Prostate gland (tissue), 2 donors: ENCODE measurements at regions not wholly inside any gene's neighbourhood (a gene's known extent, or its start where the extent isn't known, plus 50 kb on each side); places are given as distances from the start of the nearest gene placed in this dataset.

ENCODE experiments used
- DNase-seq: peaks from one replicate; pipeline ENCODE4 v3.0.0-alpha.2; 2019; ENCODE audit warnings: low spot score
- H3K27ac ChIP-seq, 2 donors: fragments of 200-600 bp; sonication (generic); 2 replicates each; pipeline ENCODE4 v1.5.1; 2017 to 2019
- H3K27me3 ChIP-seq: fragments of 200-600 bp; sonication (generic); replicated peaks from 2 replicates; pipeline ENCODE4 v1.5.1; 2019; ENCODE audit not compliant: insufficient read depth
- H3K36me3 ChIP-seq, 2 donors: fragments of 200-600 bp; sonication (generic); 1 replicate in 1 of 2; 2 replicates in 1 of 2; pipeline versions ENCODE4 v1.5.1 to v1.8.1; 2017 to 2019
- H3K4me1 ChIP-seq: fragments of 200-600 bp; sonication (generic); replicated peaks from 2 replicates; pipeline ENCODE4 v1.5.1; 2019
- H3K4me3 ChIP-seq, 2 donors: fragments of 200-600 bp; sonication (generic); 2 replicates each; pipeline ENCODE4 v1.5.1; 2017 to 2019
- H3K9me3 ChIP-seq: fragments of 200-600 bp; sonication (generic); 2 replicates; pipeline ENCODE4 v1.5.1; 2017
- CTCF ChIP-seq, 4 experiments: fragments of 200-600 bp in 2 of 4; fragments of 450-650 bp in 2 of 4; sonication (generic) in 2 of 4; IDR thresholded peaks; 1 replicate in 3 of 4; 2 replicates in 1 of 4; pipeline ENCODE4 v1.5.1; 2016 to 2019; ENCODE audit warnings: antibody characterized with exemption in 4 of 4, mild to moderate bottlenecking in 2 of 4, moderate library complexity in 2 of 4
- POLR2A ChIP-seq: fragments of 450-650 bp; IDR thresholded peaks from one replicate; pipeline ENCODE4 v1.6.1; 2016; ENCODE audit warnings: antibody characterized with exemption, mild to moderate bottlenecking
- POLR2AphosphoS5 ChIP-seq: sonication (generic); formaldehyde crosslinking; IDR thresholded peaks from one replicate; pipeline ENCODE4 v1.6.1; 2017; ENCODE audit warnings: antibody characterized with exemption
- WGBS: methylation state at CpG from one replicate; pipeline ENCODE4 v1.1.5; 2018; 5-methylcytosine and 5-hydroxymethylcytosine counted together
- intact Hi-C: fragments of 100-400 bp; cut with DNase I; formaldehyde crosslinking; loops from one replicate; pipeline ENCODE4 v1.14.2; 2022

- DNase-seq, result no peak
- Histone ChIP-seq H3K27ac (peak overlapping the region; percentile 41 to 52), H3K27me3 (no peaks in the 10 kb centered on the region), H3K9me3 (no peaks in the 10 kb centered on the region), H3K4me1 (no peaks in the 10 kb centered on the region), H3K4me3 (no peak overlapping the region), H3K36me3 (no peaks in the 10 kb centered on the region)
- 10% methylated on average over 12 of the region's 12 CpGs for WGBS
- intact Hi-C loops, result loop anchor here (5.0 kb wide), 1 partner anchor 217 kb away; the partner anchor contains the start of gene CPEB4
- TF ChIP-seq CTCF (IDR thresholded peaks at IDR 0.05) (no peak), POLR2A (no peak), POLR2AphosphoS5 (no peak)
These were observed 54.3 kb upstream of the BOD1 start for GRCh38 chr5:173670791-173671120.

DNA sequence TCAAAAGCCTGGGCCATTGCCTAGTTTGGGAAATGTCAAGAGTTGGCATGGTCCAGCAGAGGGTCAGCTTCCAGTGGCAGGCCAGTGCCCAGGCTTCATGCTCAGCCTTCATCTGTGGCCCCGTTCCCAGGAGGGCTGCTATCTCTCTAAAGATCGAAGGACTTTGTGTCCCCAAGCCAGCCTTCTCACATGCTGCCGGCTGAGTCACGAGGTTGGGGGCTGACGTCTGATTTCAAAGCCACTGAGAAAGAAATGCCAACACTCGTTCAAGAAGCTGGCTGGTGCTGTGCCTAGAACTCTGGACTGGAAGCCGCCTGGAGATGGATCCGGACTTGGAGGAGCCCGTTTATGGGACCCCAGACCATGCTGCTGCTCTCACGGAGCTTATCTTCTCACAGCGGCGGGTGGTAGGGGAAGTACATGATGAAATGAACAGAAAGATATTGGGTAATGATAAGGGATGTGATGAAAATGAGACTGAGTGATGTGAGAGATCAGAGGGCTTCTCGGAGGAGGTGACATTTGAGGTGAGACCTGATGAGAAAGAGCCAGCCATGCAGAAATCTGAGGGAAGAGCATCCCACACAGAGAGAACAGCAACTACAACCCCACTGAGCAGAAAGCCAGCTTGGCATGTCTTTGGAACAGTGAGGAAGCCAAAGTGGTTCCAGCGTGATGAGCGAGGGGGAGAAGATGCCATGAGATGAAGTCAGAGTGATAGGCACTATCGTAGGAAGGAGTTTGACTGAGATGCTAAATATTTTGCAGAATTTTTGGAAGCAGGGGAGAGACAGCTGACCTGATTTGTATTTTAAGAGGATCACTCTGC is 54.9 kb upstream of the BOD1 start:
- Histone ChIP-seq H3K27ac (peak overlapping the region; percentile 41 to 52), H3K4me3 (no peak overlapping the region), H3K4me1 (no peaks in the 10 kb centered on the region), H3K9me3 (no peaks in the 10 kb centered on the region), H3K36me3 (no peaks in the 10 kb centered on the region), H3K27me3 (no peaks in the 10 kb centered on the region)
- no peak for TF ChIP-seq POLR2A
- TF ChIP-seq CTCF (IDR thresholded peaks at IDR 0.05), result no peak
- peak; percentile 81 for TF ChIP-seq POLR2AphosphoS5
- WGBS, result 42% methylated on average over 16 of the region's 16 CpGs
- DNase-seq, result peak; percentile 75
- intact Hi-C loops, result loop anchor here (5.0 kb wide), 1 partner anchor 216 kb away; the partner anchor contains the start of gene CPEB4

DNA sequence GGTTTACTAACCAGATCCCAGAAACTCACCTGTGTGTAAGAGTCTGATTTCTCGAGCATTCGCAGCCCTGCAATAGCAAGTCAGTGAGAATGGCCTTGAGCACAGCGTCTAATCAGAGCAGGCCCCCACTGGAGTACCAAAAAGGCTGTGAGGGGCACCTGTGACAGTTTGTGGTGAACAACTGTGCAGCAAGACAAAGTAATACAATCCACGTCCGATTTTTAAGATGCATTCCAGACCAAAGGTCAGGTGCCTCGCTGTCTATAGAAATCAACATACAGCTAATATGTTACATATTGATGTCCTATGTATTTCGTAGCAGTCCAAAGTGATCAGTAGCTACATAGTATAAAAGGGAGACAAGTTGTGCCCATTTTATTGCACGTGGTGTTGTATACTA is 55.7 kb upstream of the BOD1 start:
- H3K36me3 ChIP-seq, result no peaks in the 10 kb centered on the region
- 94% methylated on average over 8 of the region's 8 CpGs for WGBS
- no peak for DNase-seq
- H3K27me3 ChIP-seq, result no peaks in the 10 kb centered on the region
- TF ChIP-seq POLR2A (no peak), POLR2AphosphoS5 (no peak)
- no peak overlapping the region for H3K4me3 ChIP-seq
- no peaks in the 10 kb centered on the region for H3K9me3 ChIP-seq
- no peak overlapping the region for H3K27ac ChIP-seq
- no peaks in the 10 kb centered on the region for H3K4me1 ChIP-seq
- intact Hi-C loops, result loop anchor here (5.0 kb wide), 1 partner anchor 215 kb away; the partner anchor contains the start of gene CPEB4

DNA sequence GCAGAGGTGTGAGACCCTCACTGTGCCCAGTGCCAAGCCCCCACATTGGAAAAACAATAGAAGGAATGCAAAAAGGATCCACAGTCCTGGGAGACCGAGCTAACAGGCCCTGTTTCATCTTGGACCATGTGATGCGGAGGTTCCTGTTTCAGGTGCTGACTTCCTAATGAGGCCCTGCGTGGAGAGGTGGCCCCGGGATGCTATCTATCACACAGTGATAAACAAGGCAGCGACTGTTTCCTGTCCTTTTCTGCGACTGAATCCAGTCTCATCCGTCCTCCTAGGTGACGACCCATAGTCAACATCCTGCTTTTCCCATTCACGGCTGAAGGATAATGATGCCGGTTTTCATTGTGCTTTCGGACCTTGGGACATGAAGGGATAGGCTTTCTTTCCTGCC is 56.4 kb upstream of the BOD1 start:
- 88% methylated on average over 11 of the region's 11 CpGs for WGBS
- no peak for DNase-seq
- Histone ChIP-seq H3K9me3 (no peaks in the 10 kb centered on the region), H3K36me3 (no peaks in the 10 kb centered on the region), H3K27ac (no peak overlapping the region), H3K27me3 (no peaks in the 10 kb centered on the region), H3K4me1 (no peaks in the 10 kb centered on the region), H3K4me3 (no peak overlapping the region)
- intact Hi-C loops, result loop anchor here (5.0 kb wide), 1 partner anchor 214 kb away; the partner anchor contains the start of gene CPEB4
- TF ChIP-seq POLR2A, result no peak
- TF ChIP-seq POLR2AphosphoS5, result no peak
- no peak for TF ChIP-seq CTCF (IDR thresholded peaks at IDR 0.05)

DNA sequence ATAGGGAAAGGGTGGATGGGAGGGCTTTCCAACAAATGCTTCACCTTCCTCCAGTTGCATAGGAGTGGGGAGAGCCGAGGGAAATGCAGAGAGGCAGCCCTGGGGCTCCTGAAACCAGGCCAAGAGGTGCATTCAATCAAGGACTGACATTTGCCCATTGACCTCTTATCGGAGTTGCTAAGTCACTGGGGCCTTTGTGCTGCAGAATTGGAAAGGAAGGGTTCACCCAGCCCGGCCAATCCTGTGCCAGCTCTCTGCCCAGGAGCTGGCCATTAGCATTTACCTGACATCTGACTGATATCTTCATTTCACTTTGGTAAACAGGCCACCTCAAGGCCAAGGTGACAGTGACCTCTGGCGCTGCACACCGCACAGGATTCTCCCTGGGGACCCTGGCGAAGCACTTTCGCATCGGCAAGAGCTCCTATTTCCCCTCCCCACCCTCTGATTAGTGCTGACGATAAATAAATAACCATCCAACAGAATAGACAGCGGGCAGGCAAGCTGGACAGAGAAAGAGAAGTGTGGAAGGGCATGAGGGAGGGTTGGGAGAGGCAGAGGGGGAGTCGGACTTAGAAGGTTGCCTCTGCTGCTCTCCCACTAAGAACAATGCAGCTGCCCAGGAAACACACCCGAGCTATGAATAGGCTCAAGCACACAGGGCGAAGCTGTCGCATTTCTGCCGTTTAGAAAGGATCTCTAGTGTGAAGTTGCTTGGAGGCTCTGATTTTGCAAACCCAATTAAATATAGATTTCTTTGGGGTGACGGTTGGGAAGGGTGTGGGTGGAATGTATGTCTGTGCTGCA is 57.0 kb upstream of the BOD1 start:
- Histone ChIP-seq H3K4me1 (no peaks in the 10 kb centered on the region), H3K9me3 (no peaks in the 10 kb centered on the region), H3K4me3 (no peak overlapping the region), H3K27ac (no peak overlapping the region), H3K36me3 (no peaks in the 10 kb centered on the region), H3K27me3 (no peaks in the 10 kb centered on the region)
- WGBS, result 83% methylated on average over 16 of the region's 16 CpGs
- no peak for TF ChIP-seq CTCF (IDR thresholded peaks at IDR 0.05)
- TF ChIP-seq POLR2AphosphoS5, result no peak
- TF ChIP-seq POLR2A, result no peak
- intact Hi-C loops, result loop anchor here (5.0 kb wide), 1 partner anchor 214 kb away; the partner anchor contains the start of gene CPEB4
- no peak for DNase-seq
